ENCODE measurements at regions not wholly inside any gene's neighbourhood (a gene's known extent, or its start where the extent isn't known, plus 50 kb on each side); places are given as distances from the start of the nearest gene placed in this dataset.

GRCh38 chr18:22543769-22544168, 126.1 kb upstream of the CTAGE1 start:
- DNase-seq (ENCODE audit: low spot score), result no peak
- TF ChIP-seq OVOL2 (CRISPR knock-in tag; IDR thresholded peaks at IDR 0.05; ENCODE audit: borderline replicate concordance), result no peak
- no peak for TF ChIP-seq AR (CRISPR knock-in tag; IDR thresholded peaks at IDR 0.05)
- TF ChIP-seq NR3C1 (CRISPR knock-in tag; conservative IDR thresholded peaks at IDR 0.05; ENCODE audit: low read depth), result no peak
- TF ChIP-seq NFYB (CRISPR knock-in tag; conservative IDR thresholded peaks at IDR 0.05; ENCODE audit: low read depth), result no peak
- TF ChIP-seq ZNF219 (CRISPR knock-in tag; IDR thresholded peaks at IDR 0.05; ENCODE audit: borderline replicate concordance), result no peak
- TF ChIP-seq E2F5 (CRISPR knock-in tag; IDR thresholded peaks at IDR 0.05), result no peak
- no peak for TF ChIP-seq PREB (CRISPR knock-in tag; IDR thresholded peaks at IDR 0.05; ENCODE audit: borderline replicate concordance)
- no peak for TF ChIP-seq KAT7 (CRISPR knock-in tag; IDR thresholded peaks at IDR 0.05; ENCODE audit: borderline replicate concordance)
- no peak for TF ChIP-seq ATF3 (CRISPR knock-in tag; conservative IDR thresholded peaks at IDR 0.05)
- no peak for TF ChIP-seq GRHL2 (CRISPR knock-in tag; IDR thresholded peaks at IDR 0.05; ENCODE audit: insufficient replicate concordance, severe bottlenecking)
- TF ChIP-seq ZNF121 (CRISPR knock-in tag; IDR thresholded peaks at IDR 0.05), result no peak
- no peak for TF ChIP-seq ELF4 (CRISPR knock-in tag; IDR thresholded peaks at IDR 0.05; ENCODE audit: low read depth)
- no peak for TF ChIP-seq AFF4 (CRISPR knock-in tag; IDR thresholded peaks at IDR 0.05; ENCODE audit: borderline replicate concordance)
- no peak for TF ChIP-seq NR1H2 (CRISPR knock-in tag; IDR thresholded peaks at IDR 0.05)
- TF ChIP-seq CBFB (CRISPR knock-in tag; IDR thresholded peaks at IDR 0.05; ENCODE audit: low read depth), result no peak
- TF ChIP-seq E2F1 (CRISPR knock-in tag; IDR thresholded peaks at IDR 0.05), result no peak
- no peak for TF ChIP-seq ZNF416 (CRISPR knock-in tag; IDR thresholded peaks at IDR 0.05)
- TF ChIP-seq JAZF1 (CRISPR knock-in tag; IDR thresholded peaks at IDR 0.05), result no peak
- no peak for TF ChIP-seq ZNF532 (CRISPR knock-in tag; IDR thresholded peaks at IDR 0.05; ENCODE audit: borderline replicate concordance)
- TF ChIP-seq ZNF281 (CRISPR knock-in tag; IDR thresholded peaks at IDR 0.05), result no peak
- ChIA-PET POLR2A (no interaction called here), CTCF (no interaction called here)
- Mint-ChIP-seq H3K4me3 (no peak overlapping the region), H3K27ac (no peak overlapping the region), H3K36me3 (no peaks in the 10 kb centered on the region), H3K9me3 (peaks cover 14% of the 10 kb centered on the region), H3K27me3 (ENCODE audit: low read depth) (no peaks in the 10 kb centered on the region; the same call in 1 of the 2 replicates), H3K4me1 (peaks cover 19% of the 10 kb centered on the region)
- ATAC-seq, result no peak

Data from WTC11 (cell line).